ENCODE measurements at regions not wholly inside any gene's neighbourhood (a gene's known extent, or its start where the extent isn't known, plus 50 kb on each side); places are given as distances from the start of the nearest gene placed in this dataset.
"Not testable (repeated sequence)": the region's sequence is repeated elsewhere in the genome, so short reads cannot be mapped to it uniquely, and the experiment has no call there.

DNA sequence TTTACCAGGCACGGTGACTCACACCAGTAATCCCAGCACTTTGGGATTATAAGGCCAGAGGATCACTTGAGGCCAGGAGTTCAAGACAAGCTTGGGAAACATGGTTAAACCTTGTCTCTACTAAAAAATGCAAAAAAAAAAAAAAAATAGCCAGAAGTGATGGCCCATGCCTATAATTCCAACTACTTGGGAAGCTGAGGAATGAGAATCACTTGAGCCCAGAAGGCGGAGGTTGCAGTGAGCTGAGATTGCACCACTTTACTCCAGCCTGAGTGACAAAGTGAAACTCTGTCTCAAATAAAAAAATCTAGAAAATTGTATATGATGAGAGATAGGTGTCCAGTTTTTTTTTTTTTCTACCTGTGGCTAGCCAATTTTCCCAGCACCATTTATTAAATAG lies 578.2 kb downstream of the ANKRD7 start:
- no peak for DNase-seq (ENCODE audit: low spot score)

DNA sequence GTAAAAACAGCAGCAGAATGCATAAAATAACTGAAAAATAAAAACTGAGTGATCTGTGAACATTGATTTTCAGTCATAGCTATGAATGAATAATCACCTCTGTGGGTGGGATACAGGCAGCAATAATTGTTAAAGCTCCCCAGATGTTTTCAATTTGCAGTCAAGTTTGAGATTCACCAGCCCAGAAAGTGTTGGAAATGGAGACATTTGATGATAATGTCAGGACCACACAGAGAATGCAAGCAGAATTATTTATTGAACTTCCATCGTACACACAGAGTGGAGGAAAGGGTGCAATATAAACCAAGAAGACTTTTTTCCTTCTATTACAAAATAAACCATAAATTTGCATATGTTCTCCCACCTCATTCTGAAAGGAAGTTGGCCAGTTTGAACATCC lies 601.7 kb downstream of the ANKRD7 start:
- DNase-seq (ENCODE audit: low spot score) = no peak

DNA sequence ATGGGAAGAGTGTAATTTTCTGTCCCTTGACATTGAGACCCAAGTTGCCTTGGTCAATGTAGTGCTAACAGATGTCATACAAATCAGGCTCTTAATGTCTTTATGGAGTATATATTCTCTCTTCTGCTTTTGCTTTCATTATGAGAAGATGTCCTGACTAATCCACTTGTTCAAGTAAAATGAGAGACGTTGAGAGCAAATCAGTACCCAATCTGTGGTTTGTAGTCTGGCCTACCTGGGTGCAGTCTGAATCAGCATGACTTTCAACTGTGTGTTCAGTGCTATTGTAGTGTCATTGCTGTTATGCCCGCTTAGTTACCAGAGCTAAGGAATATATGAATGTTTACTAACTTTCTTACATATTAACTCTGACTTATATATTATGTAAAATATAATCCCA lies 612.4 kb downstream of the ANKRD7 start:
- DNase-seq (ENCODE audit: low spot score) = peak; percentile 69

GRCh38 chr7:118839515-118839914 lies 615.0 kb downstream of the ANKRD7 start:
- DNase-seq (ENCODE audit: low spot score) = no peak

DNA sequence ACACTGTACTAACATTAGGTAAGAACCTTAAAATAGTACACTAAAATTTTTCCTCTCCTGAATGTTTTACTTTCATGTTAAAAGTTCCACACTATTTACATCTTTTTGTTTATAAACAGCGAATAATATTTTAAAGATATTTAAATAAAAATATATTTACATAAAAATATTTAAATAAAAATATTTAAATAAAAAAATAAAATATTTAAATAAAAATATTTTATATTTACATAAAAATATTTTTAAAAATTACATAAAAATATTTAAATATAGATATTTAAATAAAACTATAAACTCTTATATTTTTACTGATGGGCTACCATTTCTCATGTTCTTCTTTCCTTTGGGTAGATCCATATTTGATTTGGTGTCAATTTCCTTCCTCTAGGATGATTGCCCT lies 619.0 kb downstream of the ANKRD7 start:
- DNase-seq (ENCODE audit: low spot score) = no peak

DNA sequence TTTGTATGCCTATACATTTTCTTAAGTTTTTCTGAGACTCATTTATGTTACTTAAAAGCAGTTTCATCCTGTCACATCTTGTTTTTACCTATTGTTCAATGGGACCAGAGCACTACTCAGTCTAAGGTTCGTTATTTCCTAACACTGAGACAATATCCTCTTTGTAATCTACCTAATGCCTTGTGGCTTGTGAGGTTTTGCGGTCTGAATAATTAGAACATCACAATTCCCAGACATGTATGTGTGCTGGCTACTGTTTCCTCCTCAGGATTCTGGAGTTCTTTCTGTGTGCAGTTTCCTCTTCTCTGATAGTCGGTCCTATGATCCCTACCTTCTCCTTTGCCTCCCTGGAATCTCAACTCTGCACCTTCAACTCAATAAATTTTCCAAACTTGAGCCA lies 620.2 kb downstream of the ANKRD7 start:
- DNase-seq (ENCODE audit: low spot score) = no peak

DNA sequence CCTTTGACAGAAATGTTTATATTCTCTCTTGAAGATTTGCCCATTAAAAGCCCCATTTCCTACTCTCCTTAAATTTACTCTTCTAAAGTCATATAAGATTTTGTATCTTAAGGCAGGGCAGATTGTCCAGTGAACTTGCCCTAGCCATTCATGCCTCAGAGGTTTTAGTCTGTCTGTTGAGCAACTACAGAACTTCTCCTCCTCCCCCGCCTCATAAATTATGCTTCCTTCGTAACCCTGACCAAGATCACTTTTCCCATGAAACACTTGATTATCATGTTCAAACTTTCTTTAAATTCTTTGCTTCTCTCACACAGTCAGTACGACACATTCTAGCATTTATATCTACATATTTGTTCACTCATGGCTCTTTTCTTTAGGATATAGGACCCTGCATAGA lies 621.3 kb downstream of the ANKRD7 start:
- no peak for DNase-seq (ENCODE audit: low spot score)

DNA sequence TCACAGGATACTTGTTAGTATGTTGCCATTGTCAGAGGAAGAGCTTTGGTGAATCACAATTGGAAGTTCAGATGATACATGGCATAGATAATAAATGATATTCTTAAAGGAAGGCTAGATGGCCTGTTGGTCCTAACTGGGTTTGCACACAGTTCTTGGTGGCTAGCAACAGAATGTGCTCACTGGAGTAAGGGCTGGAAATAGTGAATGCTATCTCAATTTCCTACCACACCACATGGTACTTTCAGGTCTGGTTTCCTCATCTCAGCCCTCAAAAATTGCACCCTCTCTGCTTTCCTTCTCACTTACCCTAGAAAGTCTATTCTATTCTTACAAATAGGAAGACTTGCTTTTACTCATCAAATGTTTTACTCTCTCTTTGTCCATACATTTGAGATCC lies 622.5 kb downstream of the ANKRD7 start:
- no peak for DNase-seq (ENCODE audit: low spot score)

- DNase-seq (ENCODE audit: low spot score) = no peak
These were observed 630.8 kb downstream of the ANKRD7 start for GRCh38 chr7:118855290-118855689.

GRCh38 chr7:118858651-118859149 lies 634.2 kb downstream of the ANKRD7 start:
- no peak for DNase-seq (ENCODE audit: low spot score)

DNA sequence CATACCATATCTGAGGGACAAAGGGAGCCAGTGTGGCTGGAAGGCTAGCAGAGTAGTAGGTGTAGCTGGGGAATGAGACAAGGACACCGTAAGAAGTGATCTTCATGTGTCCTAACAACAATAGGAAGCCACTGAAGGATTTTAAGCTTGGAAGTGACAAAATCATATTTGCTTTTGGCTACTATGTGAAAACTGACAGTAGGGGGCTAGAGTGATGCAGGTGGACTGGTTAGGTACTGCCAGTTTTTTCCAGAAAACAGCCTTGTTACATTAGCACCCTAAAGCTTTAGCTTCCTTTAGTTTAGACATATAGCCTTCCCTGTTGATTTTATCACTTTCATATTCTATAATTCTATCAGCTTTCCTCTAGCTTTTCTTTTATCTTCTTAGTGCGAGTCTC lies 637.1 kb downstream of the ANKRD7 start:
- DNase-seq (ENCODE audit: low spot score) = no peak

- no peak for DNase-seq (ENCODE audit: low spot score)
These were observed 638.2 kb downstream of the ANKRD7 start for GRCh38 chr7:118862740-118863139.

GRCh38 chr7:118863966-118864365 lies 639.5 kb downstream of the ANKRD7 start:
- no peak for DNase-seq (ENCODE audit: low spot score)

- DNase-seq (ENCODE audit: low spot score) = no peak
These were observed 643.4 kb downstream of the ANKRD7 start for GRCh38 chr7:118867860-118868259.

DNA sequence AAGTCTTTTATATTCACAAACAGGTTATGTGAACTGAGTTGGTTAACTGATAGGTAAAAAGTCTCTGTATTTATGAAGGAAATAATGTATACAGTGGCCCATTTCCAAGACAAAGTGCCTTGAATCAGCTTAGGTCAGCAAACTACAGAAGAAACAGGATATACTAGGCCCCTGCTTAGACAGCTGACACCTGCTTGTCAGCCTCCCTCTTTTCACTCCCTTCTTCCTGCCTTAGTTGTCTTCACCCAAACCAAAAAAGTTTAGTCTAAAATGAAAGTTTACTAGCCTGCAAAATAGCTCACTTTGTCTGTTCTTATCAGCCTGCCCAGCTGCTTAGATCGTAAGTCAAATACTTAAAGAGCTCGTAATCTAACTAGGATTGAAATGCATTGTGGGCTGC lies 644.6 kb downstream of the ANKRD7 start:
- DNase-seq (ENCODE audit: low spot score) = not testable (repeated sequence)

DNA sequence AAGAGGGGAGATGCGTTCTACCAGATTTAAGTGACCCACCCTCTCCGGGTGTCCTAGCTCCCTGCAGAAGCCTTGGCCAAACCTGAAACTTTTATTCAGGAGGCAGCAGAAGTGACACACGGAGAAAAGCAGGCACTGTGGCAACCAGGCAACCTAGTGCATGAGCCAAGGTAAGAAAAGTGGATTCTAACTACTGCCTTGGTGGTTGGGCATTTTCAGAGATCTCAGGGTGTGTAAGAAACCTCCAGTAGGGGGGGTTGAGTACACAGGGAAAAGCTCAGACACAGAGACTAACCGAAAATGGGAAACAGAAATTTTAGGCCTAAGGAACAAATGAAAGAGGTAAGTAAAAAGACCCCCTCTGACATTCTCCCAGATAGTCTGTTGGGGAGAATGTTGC lies 645.7 kb downstream of the ANKRD7 start:
- no peak for DNase-seq (ENCODE audit: low spot score)

- no peak for DNase-seq (ENCODE audit: low spot score)
These were observed 648.1 kb downstream of the ANKRD7 start for GRCh38 chr7:118872568-118872967.

- DNase-seq (ENCODE audit: low spot score) = no peak
These were observed 652.7 kb downstream of the ANKRD7 start for GRCh38 chr7:118877187-118877586.

- DNase-seq (ENCODE audit: low spot score) = no peak
These were observed 653.8 kb downstream of the ANKRD7 start for GRCh38 chr7:118878336-118878735.

DNA sequence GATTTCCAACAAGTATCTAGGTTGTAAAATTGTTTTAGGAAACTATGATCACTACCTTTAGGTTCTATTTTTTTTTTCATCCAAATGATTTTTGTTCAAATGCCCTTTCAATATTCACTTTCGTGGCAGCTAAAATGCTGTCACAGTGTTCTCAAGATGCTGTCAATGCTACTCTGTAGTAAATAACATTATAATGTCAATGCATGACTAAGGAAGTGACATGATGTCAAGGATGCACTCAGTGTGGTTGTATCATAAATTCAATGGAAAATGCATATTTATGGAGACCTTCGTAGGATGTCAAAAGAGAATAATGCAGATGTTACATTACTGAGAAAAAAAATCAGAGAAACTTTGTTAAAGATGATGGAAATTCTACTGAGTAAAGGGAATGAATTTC lies 673.8 kb downstream of the ANKRD7 start:
- no peak for DNase-seq (ENCODE audit: low spot score)

DNA sequence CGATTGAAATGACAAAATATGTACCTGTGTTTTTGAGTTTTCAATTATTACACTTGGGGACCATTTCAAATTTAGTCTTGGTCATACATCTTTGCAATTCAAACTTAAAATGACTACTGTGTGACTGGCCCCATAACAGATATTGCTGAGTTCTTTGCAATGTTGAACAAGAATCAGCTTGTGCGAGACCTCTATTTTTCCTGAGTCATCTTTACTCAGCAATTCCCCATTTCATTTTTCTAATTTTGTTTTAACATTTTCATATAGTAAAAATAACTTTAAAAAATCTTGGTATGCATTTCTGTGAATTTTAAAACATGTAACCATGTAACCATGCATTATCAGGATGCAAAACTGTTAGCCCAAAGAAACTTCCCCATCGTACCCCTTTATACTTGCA lies 678.1 kb downstream of the ANKRD7 start:
- no peak for DNase-seq (ENCODE audit: low spot score)

DNA sequence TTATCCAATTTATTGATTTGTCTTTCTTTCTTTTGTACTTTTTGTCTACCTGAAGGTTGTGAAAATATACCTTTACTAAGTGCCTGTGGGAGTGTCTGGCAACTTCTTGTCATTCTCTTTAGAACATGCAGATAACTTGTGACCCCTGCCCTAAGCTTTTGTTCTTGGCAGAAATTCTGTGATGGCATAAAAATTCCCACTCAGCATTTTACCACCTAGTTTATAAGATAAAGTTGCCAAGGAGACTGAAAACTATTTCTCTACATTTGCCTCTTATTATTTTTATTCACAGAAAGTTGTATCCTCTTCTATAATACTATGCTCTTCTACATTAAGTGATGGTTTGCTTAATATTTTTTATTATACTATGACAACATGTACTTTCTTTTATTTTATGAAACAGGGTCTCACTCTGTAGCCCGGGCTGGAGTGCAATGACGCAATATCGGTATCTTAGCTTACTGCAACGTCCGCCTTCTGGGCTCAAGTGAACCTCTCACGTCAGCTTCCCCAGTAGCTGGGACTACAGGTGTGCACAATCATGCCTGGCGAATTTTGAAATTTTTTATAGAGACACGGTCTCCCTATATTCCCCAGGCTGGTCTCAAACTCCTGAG lies 683.5 kb downstream of the ANKRD7 start:
- no peak for DNase-seq (ENCODE audit: low spot score)

GRCh38 chr7:118916120-118916519 lies 691.6 kb downstream of the ANKRD7 start:
- DNase-seq (ENCODE audit: low spot score) = not testable (repeated sequence)

DNA sequence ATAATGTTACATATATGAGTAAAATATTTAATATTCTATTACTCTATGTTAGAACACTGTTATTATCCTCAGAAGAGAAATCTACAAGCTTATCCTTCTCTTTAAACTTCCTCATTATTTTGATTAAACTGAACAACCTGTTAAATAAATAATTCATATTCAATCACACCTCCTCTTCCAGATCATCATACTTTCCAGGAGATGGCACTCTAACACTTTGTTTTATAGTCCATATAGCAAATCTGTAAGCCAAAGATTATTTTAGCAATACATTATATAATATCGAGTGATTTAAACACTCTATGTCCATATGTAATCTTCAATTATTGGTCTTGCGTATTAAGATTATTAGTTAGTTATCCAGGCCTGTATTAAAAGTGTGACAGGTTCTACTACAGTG lies 694.1 kb downstream of the ANKRD7 start:
- no peak for DNase-seq (ENCODE audit: low spot score)

DNA sequence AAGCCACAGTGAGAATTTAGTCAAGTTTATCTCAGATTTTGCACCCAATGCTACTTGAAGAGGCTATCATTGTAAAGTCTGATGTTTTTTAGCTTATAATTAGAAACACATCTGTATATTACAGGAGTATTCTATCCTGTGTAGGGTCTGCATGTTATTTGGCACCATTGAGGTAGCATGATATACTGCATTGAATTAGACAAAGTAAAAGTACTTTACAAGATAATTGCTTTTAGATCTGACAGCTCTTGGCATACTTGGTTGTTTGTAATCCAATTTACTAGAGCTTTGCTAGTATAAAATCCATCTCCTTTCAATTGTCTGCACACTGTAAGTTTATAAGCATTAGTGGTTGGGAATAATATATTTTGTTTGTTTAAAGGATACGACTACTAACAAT lies 714.3 kb downstream of the ANKRD7 start:
- DNase-seq (ENCODE audit: low spot score) = no peak

All from activated CD4-positive, alpha-beta T cell treated with anti-CD3 and anti-CD28 coated beads, Interleukin-2, Interleukin-4, amounts not matched to agents 100 ng/mL and 50 ng/mL, durations not matched to agents 16 hours and 8 hours (primary cell).